Hepatocyte (in vitro differentiated cells): ENCODE measurements at regions not wholly inside any gene's neighbourhood (a gene's known extent, or its start where the extent isn't known, plus 50 kb on each side); places are given as distances from the start of the nearest gene placed in this dataset.

Experiments
- DNase-seq: peaks from one replicate; pipeline ENCODE4 v3.0.0-alpha.2; 2016; ENCODE audit warnings: low spot score
- H2AFZ ChIP-seq: fragments of 200-600 bp; sonication (generic); 2 replicates; pipeline ENCODE4 v1.6.0; 2016; ENCODE audit warnings: antibody characterized with exemption, mild to moderate bottlenecking
- H3K27ac ChIP-seq: fragments of 200-600 bp; sonication (generic); 2 replicates; pipeline ENCODE4 v1.5.1; 2016; ENCODE audit warnings: mild to moderate bottlenecking
- H3K27me3 ChIP-seq: fragments of 200-600 bp; sonication (generic); 2 replicates; pipeline ENCODE4 v1.6.1; 2016
- H3K36me3 ChIP-seq: fragments of 200-600 bp; sonication (generic); replicated peaks from 2 replicates; pipeline ENCODE4 v1.5.1; 2016; ENCODE audit warnings: low read depth; ENCODE audit not compliant: insufficient read depth
- H3K4me1 ChIP-seq: fragments of 200-600 bp; sonication (generic); 2 replicates; pipeline ENCODE4 v1.5.1; 2016; ENCODE audit warnings: mild to moderate bottlenecking, moderate library complexity; ENCODE audit not compliant: insufficient read depth
- H3K4me2 ChIP-seq: fragments of 200-600 bp; sonication (generic); 2 replicates; pipeline ENCODE4 v1.6.0; 2016
- H3K4me3 ChIP-seq: fragments of 200-600 bp; sonication (generic); 2 replicates; pipeline ENCODE4 v1.5.1; 2016; ENCODE audit warnings: mild to moderate bottlenecking
- H3K79me2 ChIP-seq: fragments of 200-600 bp; sonication (generic); 2 replicates; pipeline ENCODE4 v1.6.0; 2017; ENCODE audit warnings: mild to moderate bottlenecking
- H3K9me2 ChIP-seq: fragments of 200-600 bp; sonication (generic); replicated peaks from 2 replicates; pipeline ENCODE4 v1.6.0; 2017; ENCODE audit warnings: mild to moderate bottlenecking; ENCODE audit not compliant: insufficient read depth
- H3K9me3 ChIP-seq: fragments of 200-600 bp; sonication (generic); 2 replicates; pipeline ENCODE4 v1.5.1; 2016; ENCODE audit warnings: low read depth, mild to moderate bottlenecking
- H4K20me1 ChIP-seq: fragments of 200-600 bp; sonication (generic); 2 replicates; pipeline ENCODE4 v1.6.0; 2016; ENCODE audit warnings: mild to moderate bottlenecking; ENCODE audit not compliant: insufficient read depth, poor library complexity, severe bottlenecking
- CTCF ChIP-seq: fragments of 200-600 bp; sonication (generic); IDR thresholded peaks from 2 replicates; pipeline ENCODE4 v1.5.1; 2016; ENCODE audit warnings: antibody characterized with exemption, mild to moderate bottlenecking; ENCODE audit not compliant: poor library complexity
- EZH2 ChIP-seq: fragments of 200-600 bp; sonication (generic); IDR thresholded peaks from 2 replicates; pipeline ENCODE4 v1.6.1; 2016; ENCODE audit warnings: antibody characterized with exemption, mild to moderate bottlenecking, borderline replicate concordance
- EZH2phosphoT487 ChIP-seq: fragments of 200-600 bp; sonication (generic); IDR thresholded peaks from one replicate; pipeline ENCODE4 v1.6.1; 2018; ENCODE audit warnings: antibody characterized with exemption, mild to moderate bottlenecking, low read depth, moderate library complexity; ENCODE audit not compliant: unreplicated experiment, severe bottlenecking
- WGBS: methylation state at CpG from one replicate; pipeline ENCODE4 v1.1.6; 2016; ENCODE audit warnings: low lambda C conversion rate; ENCODE audit errors: missing lambda C conversion rate; 5-methylcytosine and 5-hydroxymethylcytosine counted together

GRCh38 chr19:34104557-34104956 lies 67.7 kb upstream of the LSM14A start:
- Histone ChIP-seq H3K4me2 (no peak overlapping the region), H3K9me3 (no peaks in the 10 kb centered on the region), H3K4me1 (no peaks in the 10 kb centered on the region), H3K27me3 (no peaks in the 10 kb centered on the region), H4K20me1 (no peaks in the 10 kb centered on the region), H3K9me2 (no peaks in the 10 kb centered on the region), H3K27ac (no peak overlapping the region), H3K4me3 (no peak overlapping the region), H3K79me2 (no peaks in the 10 kb centered on the region), H2AFZ (no peak overlapping the region), H3K36me3 (no peaks in the 10 kb centered on the region)
- WGBS, result 67% methylated on average over 5 of the region's 5 CpGs
- no peak for TF ChIP-seq CTCF
- no peak for TF ChIP-seq EZH2
- TF ChIP-seq EZH2phosphoT487, result no peak
- DNase-seq, result no peak

- H3K4me1 ChIP-seq, result no peaks in the 10 kb centered on the region
- H3K9me3 ChIP-seq, result no peaks in the 10 kb centered on the region
- H3K36me3 ChIP-seq, result no peaks in the 10 kb centered on the region
- WGBS, result 55% methylated on average over 3 of the region's 3 CpGs
- H2AFZ ChIP-seq, result no peak overlapping the region
- H3K27me3 ChIP-seq, result no peaks in the 10 kb centered on the region
- H3K4me2 ChIP-seq, result no peak overlapping the region
- H3K4me3 ChIP-seq, result no peak overlapping the region
- no peak overlapping the region for H3K27ac ChIP-seq
- DNase-seq, result no peak
- no peaks in the 10 kb centered on the region for H3K79me2 ChIP-seq
- no peaks in the 10 kb centered on the region for H4K20me1 ChIP-seq
- no peaks in the 10 kb centered on the region for H3K9me2 ChIP-seq
- no peak for TF ChIP-seq EZH2
- TF ChIP-seq CTCF, result no peak
- no peak for TF ChIP-seq EZH2phosphoT487
Measured at GRCh38 chr19:34109596-34109995, 62.7 kb upstream of the LSM14A start.

- no peak for TF ChIP-seq EZH2
- TF ChIP-seq EZH2phosphoT487, result no peak
- TF ChIP-seq CTCF, result no peak
- no peaks in the 10 kb centered on the region for H3K9me2 ChIP-seq
- H3K9me3 ChIP-seq, result no peaks in the 10 kb centered on the region
- no peaks in the 10 kb centered on the region for H3K79me2 ChIP-seq
- no peaks in the 10 kb centered on the region for H3K27me3 ChIP-seq
- no peak overlapping the region for H3K27ac ChIP-seq
- H4K20me1 ChIP-seq, result no peaks in the 10 kb centered on the region
- 48% methylated on average over 8 of the region's 8 CpGs for WGBS
- no peaks in the 10 kb centered on the region for H3K4me1 ChIP-seq
- H2AFZ ChIP-seq, result no peak overlapping the region
- DNase-seq, result no peak
- H3K36me3 ChIP-seq, result no peaks in the 10 kb centered on the region
- H3K4me3 ChIP-seq, result no peak overlapping the region
- H3K4me2 ChIP-seq, result no peak overlapping the region
Measured at GRCh38 chr19:34118879-34119748, 53.2 kb upstream of the LSM14A start.
